ENCODE measurements at regions not wholly inside any gene's neighbourhood (a gene's known extent, or its start where the extent isn't known, plus 50 kb on each side); places are given as distances from the start of the nearest gene placed in this dataset.

DNA sequence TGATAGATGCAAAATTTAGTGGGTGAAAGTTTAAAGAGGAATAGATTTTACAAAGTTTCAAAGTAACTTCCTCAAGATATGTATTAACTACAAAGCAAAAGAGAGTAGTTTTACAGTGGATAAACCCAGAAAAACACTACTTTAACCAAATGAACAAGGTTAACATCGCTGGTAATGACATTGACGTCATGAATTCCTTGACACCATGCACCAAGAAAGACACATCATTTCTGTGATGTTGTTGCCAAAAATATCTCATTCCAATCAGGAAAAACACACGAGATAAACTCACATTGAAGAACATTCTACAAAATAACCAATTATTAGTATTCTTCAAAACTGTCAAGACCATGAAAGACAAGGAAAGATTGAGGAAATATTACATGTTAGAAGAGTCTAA is 605.6 kb upstream of the SETBP1 start:
- no peak for TF ChIP-seq EZH2 (IDR thresholded peaks at IDR 0.05; ENCODE audit: insufficient read depth, low read length)
- TF ChIP-seq, protein P1, sequence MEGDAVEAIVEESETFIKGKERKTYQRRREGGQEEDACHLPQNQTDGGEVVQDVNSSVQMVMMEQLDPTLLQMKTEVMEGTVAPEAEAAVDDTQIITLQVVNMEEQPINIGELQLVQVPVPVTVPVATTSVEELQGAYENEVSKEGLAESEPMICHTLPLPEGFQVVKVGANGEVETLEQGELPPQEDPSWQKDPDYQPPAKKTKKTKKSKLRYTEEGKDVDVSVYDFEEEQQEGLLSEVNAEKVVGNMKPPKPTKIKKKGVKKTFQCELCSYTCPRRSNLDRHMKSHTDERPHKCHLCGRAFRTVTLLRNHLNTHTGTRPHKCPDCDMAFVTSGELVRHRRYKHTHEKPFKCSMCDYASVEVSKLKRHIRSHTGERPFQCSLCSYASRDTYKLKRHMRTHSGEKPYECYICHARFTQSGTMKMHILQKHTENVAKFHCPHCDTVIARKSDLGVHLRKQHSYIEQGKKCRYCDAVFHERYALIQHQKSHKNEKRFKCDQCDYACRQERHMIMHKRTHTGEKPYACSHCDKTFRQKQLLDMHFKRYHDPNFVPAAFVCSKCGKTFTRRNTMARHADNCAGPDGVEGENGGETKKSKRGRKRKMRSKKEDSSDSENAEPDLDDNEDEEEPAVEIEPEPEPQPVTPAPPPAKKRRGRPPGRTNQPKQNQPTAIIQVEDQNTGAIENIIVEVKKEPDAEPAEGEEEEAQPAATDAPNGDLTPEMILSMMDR (IDR thresholded peaks at IDR 0.05; ENCODE audit: insufficient read depth, low read depth, low read length): no peak
